Tibial nerve (tissue), 4 donors: ENCODE measurements at regions not wholly inside any gene's neighbourhood (a gene's known extent, or its start where the extent isn't known, plus 50 kb on each side); places are given as distances from the start of the nearest gene placed in this dataset.

Experiments
- DNase-seq, 2 donors: peaks; one replicate each; pipeline ENCODE4 v3.0.0-alpha.2; 2019; ENCODE audit warnings: low spot score in 2 of 2
- H3K27ac ChIP-seq, 4 donors: fragments of 200-600 bp; sonication (generic) in 3 of 4; one replicate each; pipeline ENCODE4 v1.5.1; 2017 to 2019; ENCODE audit warnings: mild to moderate bottlenecking in 1 of 4
- H3K27me3 ChIP-seq, 2 donors: fragments of 200-600 bp; sonication (generic) in 1 of 2; one replicate each; pipeline versions ENCODE4 v1.5.1 to v1.6.0; 2017 to 2019
- H3K36me3 ChIP-seq, 3 donors: fragments of 200-600 bp; sonication (generic); one replicate each; pipeline ENCODE4 v1.5.1; 2018 to 2019
- H3K4me1 ChIP-seq, 4 donors: fragments of 200-600 bp; sonication (generic) in 3 of 4; one replicate each; pipeline ENCODE4 v1.5.1; 2017 to 2019
- H3K4me3 ChIP-seq, 4 donors: fragments of 200-600 bp; sonication (generic) in 3 of 4; one replicate each; pipeline ENCODE4 v1.5.1; 2017 to 2019; ENCODE audit warnings: mild to moderate bottlenecking in 1 of 4, moderate library complexity in 1 of 4
- H3K9me3 ChIP-seq, 4 donors: fragments of 200-600 bp; sonication (generic) in 3 of 4; one replicate each; pipeline ENCODE4 v1.5.1; 2017 to 2019
- EP300 ChIP-seq, 2 donors: sonication (generic); formaldehyde crosslinking; IDR thresholded peaks; one replicate each; pipeline ENCODE4 v1.6.1; 2017; ENCODE audit warnings: antibody characterized with exemption in 2 of 2, mild to moderate bottlenecking in 1 of 2
- POLR2A ChIP-seq, 2 donors: fragments of 450-650 bp; IDR thresholded peaks; one replicate each; pipeline ENCODE4 v1.6.1; 2017; ENCODE audit warnings: antibody characterized with exemption in 2 of 2, mild to moderate bottlenecking in 2 of 2, moderate library complexity in 2 of 2
- WGBS, 2 donors: methylation state at CpG; one replicate each; pipeline ENCODE4 v1.1.5; 2018; 5-methylcytosine and 5-hydroxymethylcytosine counted together
- TF ChIP-seq, protein P1 (sequence below), 5 experiments: fragments of 200-600 bp in 3 of 5; fragments of 450-650 bp in 2 of 5; sonication (generic) in 3 of 5; IDR thresholded peaks; one replicate each; pipeline ENCODE4 v1.5.1; 2016 to 2019; ENCODE audit warnings: antibody characterized with exemption in 5 of 5, mild to moderate bottlenecking in 3 of 5, moderate library complexity in 2 of 5

DNA sequence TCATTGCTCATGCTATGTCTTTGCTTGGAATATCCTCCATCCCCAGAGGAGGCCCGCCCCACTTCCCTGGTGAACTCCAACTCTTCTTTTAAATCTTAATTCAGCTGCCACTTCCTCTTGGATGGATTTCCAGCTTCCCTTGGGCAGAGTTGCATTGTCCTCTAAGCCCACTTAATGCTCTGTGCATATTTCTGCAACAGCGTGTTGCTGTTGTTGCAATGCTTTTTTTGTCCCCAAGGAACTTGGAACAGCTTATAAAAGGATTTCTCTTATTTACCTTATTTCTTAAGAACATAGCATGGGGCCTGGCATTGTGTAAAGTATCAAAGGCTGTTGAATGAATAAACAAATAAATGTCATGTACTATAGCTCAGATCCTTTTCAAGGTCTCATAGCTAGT lies 507.4 kb downstream of the METTL15 start:
- TF ChIP-seq, protein P1, sequence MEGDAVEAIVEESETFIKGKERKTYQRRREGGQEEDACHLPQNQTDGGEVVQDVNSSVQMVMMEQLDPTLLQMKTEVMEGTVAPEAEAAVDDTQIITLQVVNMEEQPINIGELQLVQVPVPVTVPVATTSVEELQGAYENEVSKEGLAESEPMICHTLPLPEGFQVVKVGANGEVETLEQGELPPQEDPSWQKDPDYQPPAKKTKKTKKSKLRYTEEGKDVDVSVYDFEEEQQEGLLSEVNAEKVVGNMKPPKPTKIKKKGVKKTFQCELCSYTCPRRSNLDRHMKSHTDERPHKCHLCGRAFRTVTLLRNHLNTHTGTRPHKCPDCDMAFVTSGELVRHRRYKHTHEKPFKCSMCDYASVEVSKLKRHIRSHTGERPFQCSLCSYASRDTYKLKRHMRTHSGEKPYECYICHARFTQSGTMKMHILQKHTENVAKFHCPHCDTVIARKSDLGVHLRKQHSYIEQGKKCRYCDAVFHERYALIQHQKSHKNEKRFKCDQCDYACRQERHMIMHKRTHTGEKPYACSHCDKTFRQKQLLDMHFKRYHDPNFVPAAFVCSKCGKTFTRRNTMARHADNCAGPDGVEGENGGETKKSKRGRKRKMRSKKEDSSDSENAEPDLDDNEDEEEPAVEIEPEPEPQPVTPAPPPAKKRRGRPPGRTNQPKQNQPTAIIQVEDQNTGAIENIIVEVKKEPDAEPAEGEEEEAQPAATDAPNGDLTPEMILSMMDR (IDR thresholded peaks at IDR 0.05) = no peak
- TF ChIP-seq EP300 (IDR thresholded peaks at IDR 0.05) = no peak
- TF ChIP-seq POLR2A (IDR thresholded peaks at IDR 0.05) = no peak
- 63 to 71% methylated on average over 2 of the region's 2 CpGs for WGBS, 2 donors
- Histone ChIP-seq H3K36me3 (no peaks in the 10 kb centered on the region), H3K9me3 (no peaks in the 10 kb centered on the region), H3K27ac (no peak overlapping the region), H3K27me3 (no peaks in the 10 kb centered on the region), H3K4me1 (no peaks in the 10 kb centered on the region), H3K4me3 (no peak overlapping the region)
- no peak for DNase-seq

DNA sequence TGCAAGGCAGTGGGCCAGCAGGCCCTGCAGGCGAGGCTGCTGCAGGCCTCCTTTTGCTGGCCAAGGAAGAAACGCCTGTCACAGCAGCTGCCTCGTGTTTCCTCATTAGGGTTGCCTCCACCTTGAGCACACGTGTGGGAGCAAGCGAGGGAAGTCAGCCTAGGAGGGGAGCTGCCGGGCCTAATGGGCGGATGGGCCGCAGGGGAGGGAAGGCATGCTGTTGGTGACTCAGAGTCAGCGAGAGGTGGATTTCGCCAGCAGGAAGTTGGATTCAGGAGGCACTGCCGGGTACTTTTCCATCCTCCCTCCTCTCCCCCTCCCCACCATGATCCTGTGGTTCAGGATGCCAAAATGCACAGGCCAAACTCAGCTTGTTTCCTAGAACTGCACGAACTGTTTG lies 498.7 kb downstream of the METTL15 start:
- TF ChIP-seq EP300 (IDR thresholded peaks at IDR 0.05) (no peak), POLR2A (IDR thresholded peaks at IDR 0.05) (no peak)
- TF ChIP-seq, protein P1 (IDR thresholded peaks at IDR 0.05) = no peak
- Histone ChIP-seq H3K27me3 (no peaks in the 10 kb centered on the region), H3K4me3 (no peak overlapping the region), H3K4me1 (no peaks in the 10 kb centered on the region), H3K27ac (no peak overlapping the region), H3K36me3 (no peaks in the 10 kb centered on the region), H3K9me3 (no peaks in the 10 kb centered on the region)
- DNase-seq = no peak
- 63 to 72% methylated on average over 11 to 12 of the region's 12 CpGs for WGBS, 2 donors

DNA sequence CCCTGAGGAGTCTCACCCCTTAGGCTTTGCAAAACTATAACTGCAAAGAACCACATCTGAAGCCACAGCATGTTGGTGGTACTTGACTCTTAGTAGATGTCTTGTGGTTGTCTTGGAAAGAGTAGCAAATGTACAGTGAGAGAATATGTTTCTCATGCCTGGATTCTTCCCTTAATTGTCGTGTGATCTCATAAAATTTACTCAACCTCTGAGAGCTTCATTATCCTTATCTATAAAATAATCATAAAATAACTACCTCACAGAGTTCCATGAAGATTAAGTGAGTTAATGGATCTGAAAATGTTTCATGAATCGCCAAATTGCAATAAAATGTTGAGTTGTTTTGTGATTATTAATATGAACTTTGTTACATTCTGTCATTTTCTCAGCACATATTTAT lies 491.5 kb downstream of the METTL15 start:
- Histone ChIP-seq H3K9me3 (no peaks in the 10 kb centered on the region), H3K4me1 (no peaks in the 10 kb centered on the region), H3K4me3 (no peak overlapping the region), H3K36me3 (no peaks in the 10 kb centered on the region), H3K27me3 (no peaks in the 10 kb centered on the region), H3K27ac (no peak overlapping the region)
- TF ChIP-seq POLR2A (IDR thresholded peaks at IDR 0.05) = no peak
- TF ChIP-seq EP300 (IDR thresholded peaks at IDR 0.05) = no peak
- TF ChIP-seq, protein P1 (IDR thresholded peaks at IDR 0.05) = no peak
- 83 to 88% methylated on average over 2 of the region's 2 CpGs for WGBS, 2 donors
- no peak for DNase-seq

DNA sequence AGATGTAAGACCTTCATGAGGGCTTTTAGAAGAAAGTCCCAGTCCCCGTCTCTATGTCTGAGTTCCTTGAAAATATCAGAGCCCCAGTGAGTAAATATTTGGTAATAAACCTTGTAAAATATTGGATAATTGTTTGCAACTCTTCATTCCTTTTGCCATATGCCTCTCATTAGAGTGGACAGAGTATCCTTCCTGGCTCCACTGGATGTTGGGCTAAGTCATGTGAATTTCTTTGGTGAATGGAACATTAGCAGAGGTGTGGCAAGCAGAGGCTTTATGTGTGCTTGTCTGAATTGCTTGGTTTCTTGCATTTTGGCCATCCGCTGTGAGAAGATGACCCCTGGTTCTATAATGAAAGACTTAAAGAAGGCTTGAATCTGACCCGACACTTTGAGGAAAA lies 490.3 kb downstream of the METTL15 start:
- H3K36me3 ChIP-seq = no peaks in the 10 kb centered on the region
- H3K9me3 ChIP-seq = no peaks in the 10 kb centered on the region
- no peaks in the 10 kb centered on the region for H3K4me1 ChIP-seq
- 93% methylated on average over 3 of the region's 3 CpGs for WGBS, 2 donors
- H3K4me3 ChIP-seq = no peak overlapping the region
- H3K27me3 ChIP-seq = no peaks in the 10 kb centered on the region
- H3K27ac ChIP-seq = no peak overlapping the region
- TF ChIP-seq POLR2A (IDR thresholded peaks at IDR 0.05) (no peak), EP300 (IDR thresholded peaks at IDR 0.05) (no peak)
- TF ChIP-seq, protein P1 (IDR thresholded peaks at IDR 0.05) = no peak
- no peak for DNase-seq

DNA sequence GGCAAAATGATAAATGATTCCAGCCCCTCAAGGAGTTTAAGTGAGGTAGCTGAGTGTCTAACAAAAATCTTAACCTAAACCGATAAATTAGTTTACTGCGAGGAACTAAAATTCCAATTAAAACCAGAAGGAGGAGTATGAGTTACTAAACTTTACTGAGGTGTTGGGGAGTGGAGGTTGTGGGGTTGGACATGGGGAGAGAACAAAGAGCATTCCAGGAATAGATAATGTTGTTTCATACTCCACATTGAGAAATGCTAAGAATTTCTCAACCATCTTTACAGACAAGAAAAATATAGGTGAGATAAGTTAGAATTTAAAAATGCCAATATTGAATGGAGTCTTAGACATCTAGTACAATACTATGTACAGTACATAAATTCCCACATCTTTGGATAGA lies 488.6 kb downstream of the METTL15 start:
- TF ChIP-seq, protein P1 (IDR thresholded peaks at IDR 0.05) = no peak
- TF ChIP-seq EP300 (IDR thresholded peaks at IDR 0.05) = no peak
- TF ChIP-seq POLR2A (IDR thresholded peaks at IDR 0.05) = no peak
- Histone ChIP-seq H3K4me3 (no peak overlapping the region), H3K4me1 (no peaks in the 10 kb centered on the region), H3K27ac (no peak overlapping the region), H3K9me3 (no peaks in the 10 kb centered on the region), H3K27me3 (no peaks in the 10 kb centered on the region), H3K36me3 (no peaks in the 10 kb centered on the region)
- WGBS, 2 donors = 92 to 95% methylated on average over 2 of the region's 2 CpGs
- DNase-seq = no peak
